HEK293 (cell line): ENCODE measurements at regions not wholly inside any gene's neighbourhood (a gene's known extent, or its start where the extent isn't known, plus 50 kb on each side); places are given as distances from the start of the nearest gene placed in this dataset.

ENCODE experiments used
- CTCF ChIA-PET: fragments of 350-600 bp; formaldehyde crosslinking; extraction: SDS; loops from one replicate; lab custom pipeline; 2021; ENCODE audit warnings: antibody characterized with exemption; lab: Yijun Ruan, JAX
- POLR2A ChIA-PET: fragments of 300-600 bp; formaldehyde crosslinking; extraction: SDS; loops from one replicate; lab custom pipeline; 2020; ENCODE audit warnings: antibody characterized with exemption, inconsistent platforms; lab: Yijun Ruan, JAX
- H3K27ac ChIP-seq: fragments of 200-500 bp; sonication (Bioruptor generic); 2 replicates; pipeline ENCODE4 v1.5.1; 2014; ENCODE audit warnings: low read depth, low read length, control low read depth, inconsistent platforms; ENCODE audit errors: extremely low read depth
- H3K36me3 ChIP-seq, 2 experiments: fragments of 200-500 bp in 1 of 2; sonication (Bioruptor generic) in 1 of 2; 1 replicate in 1 of 2; 2 replicates in 1 of 2; pipeline ENCODE4 v1.5.1; 2014 to 2017; ENCODE audit warnings: inconsistent platforms in 2 of 2, low read length in 2 of 2; ENCODE audit not compliant: control insufficient read depth in 2 of 2, insufficient read depth in 1 of 2
- H3K4me1 ChIP-seq: fragments of 200-500 bp; sonication (Bioruptor generic); 2 replicates; pipeline ENCODE4 v1.5.1; 2014; ENCODE audit warnings: mild to moderate bottlenecking, low read length, inconsistent platforms; ENCODE audit not compliant: control insufficient read depth, insufficient read depth
- H3K4me3 ChIP-seq: 2 replicates; pipeline ENCODE4 v1.5.1; 2011; ENCODE audit warnings: low read depth, mild to moderate bottlenecking, control low read depth, low read length, moderate library complexity
- H3K9me3 ChIP-seq: fragments of 200-500 bp; sonication (Bioruptor generic); 2 replicates; pipeline ENCODE4 v1.5.1; 2014; ENCODE audit warnings: low read depth, low read length, inconsistent platforms; ENCODE audit not compliant: control insufficient read depth, insufficient read depth
- BCL11B ChIP-seq: fragments of 450-650 bp; formaldehyde crosslinking; IDR thresholded peaks from 2 replicates; pipeline ENCODE4 v1.5.1; 2016; ENCODE audit warnings: low read depth, missing biosample characterization, missing genetic modification characterization
- GFI1B ChIP-seq: fragments of 450-650 bp; formaldehyde crosslinking; IDR thresholded peaks from 2 replicates; pipeline ENCODE4 v1.5.1; 2016; ENCODE audit warnings: missing biosample characterization, missing genetic modification characterization
- KLF7 ChIP-seq: fragments of 450-650 bp; formaldehyde crosslinking; IDR thresholded peaks from 2 replicates; pipeline ENCODE4 v1.5.1; 2016; ENCODE audit warnings: missing biosample characterization, missing genetic modification characterization, borderline replicate concordance
- MZF1 ChIP-seq: fragments of 450-650 bp; formaldehyde crosslinking; IDR thresholded peaks from 2 replicates; pipeline ENCODE4 v1.5.1; 2017; ENCODE audit warnings: missing biosample characterization, missing genetic modification characterization, borderline replicate concordance
- SCRT1 ChIP-seq: fragments of 450-650 bp; formaldehyde crosslinking; IDR thresholded peaks from 2 replicates; pipeline ENCODE4 v1.5.1; 2016; ENCODE audit warnings: missing biosample characterization, missing genetic modification characterization, borderline replicate concordance
- YY1 ChIP-seq: fragments of 450-650 bp; formaldehyde crosslinking; IDR thresholded peaks from 2 replicates; pipeline ENCODE4 v1.5.1; 2018; ENCODE audit warnings: missing biosample characterization, missing genetic modification characterization
- ZFHX2 ChIP-seq: fragments of 450-650 bp; formaldehyde crosslinking; conservative IDR thresholded peaks from 2 replicates; pipeline ENCODE4 v1.5.1; 2016; ENCODE audit warnings: missing biosample characterization, missing genetic modification characterization
- ZFP41 ChIP-seq: fragments of 450-650 bp; formaldehyde crosslinking; IDR thresholded peaks from 2 replicates; pipeline ENCODE4 v1.5.1; 2016; ENCODE audit warnings: missing biosample characterization, missing genetic modification characterization, borderline replicate concordance
- ZNF174 ChIP-seq: fragments of 450-650 bp; formaldehyde crosslinking; IDR thresholded peaks from 2 replicates; pipeline ENCODE4 v1.5.0; 2017; ENCODE audit warnings: missing biosample characterization, mild to moderate bottlenecking, missing genetic modification characterization
- ZNF530 ChIP-seq: fragments of 450-650 bp; formaldehyde crosslinking; IDR thresholded peaks from 2 replicates; pipeline ENCODE4 v1.5.1; 2016; ENCODE audit warnings: low read depth, missing biosample characterization, missing genetic modification characterization
- ZNF561 ChIP-seq: fragments of 450-650 bp; IDR thresholded peaks from 2 replicates; pipeline ENCODE4 v1.5.1; 2018; ENCODE audit warnings: missing biosample characterization, missing genetic modification characterization, borderline replicate concordance
- ZNF571 ChIP-seq: fragments of 450-650 bp; formaldehyde crosslinking; IDR thresholded peaks from 2 replicates; pipeline ENCODE4 v1.5.0; 2017; ENCODE audit warnings: missing biosample characterization, missing genetic modification characterization
- ZNF621 ChIP-seq: fragments of 450-650 bp; formaldehyde crosslinking; IDR thresholded peaks from 2 replicates; pipeline ENCODE4 v1.5.1; 2017; ENCODE audit warnings: missing biosample characterization, missing genetic modification characterization
- ZNF660 ChIP-seq: fragments of 450-650 bp; IDR thresholded peaks from 2 replicates; pipeline ENCODE4 v1.5.1; 2018; ENCODE audit warnings: missing biosample characterization, mild to moderate bottlenecking, missing genetic modification characterization
- ZNF791 ChIP-seq: fragments of 450-650 bp; formaldehyde crosslinking; IDR thresholded peaks from 2 replicates; pipeline ENCODE4 v1.5.1; 2016; ENCODE audit warnings: missing biosample characterization, missing genetic modification characterization
- TF ChIP-seq, protein P1 (sequence below): fragments of 450-650 bp; formaldehyde crosslinking; IDR thresholded peaks from 2 replicates; pipeline ENCODE4 v1.5.1; 2016; ENCODE audit warnings: missing biosample characterization, missing genetic modification characterization
- TF ChIP-seq, protein P2 (sequence below): fragments of 450-650 bp; formaldehyde crosslinking; IDR thresholded peaks from 2 replicates; pipeline ENCODE4 v1.5.1; 2017; ENCODE audit warnings: missing biosample characterization, mild to moderate bottlenecking, missing genetic modification characterization, moderate library complexity
- TF ChIP-seq, protein P3 (sequence below): fragments of 450-650 bp; formaldehyde crosslinking; IDR thresholded peaks from 2 replicates; pipeline ENCODE4 v1.5.1; 2016; ENCODE audit warnings: missing biosample characterization, missing genetic modification characterization
- TF ChIP-seq, protein P4 (sequence below): fragments of 450-650 bp; formaldehyde crosslinking; conservative IDR thresholded peaks from 2 replicates; pipeline ENCODE4 v1.5.1; 2016; ENCODE audit warnings: low read depth, missing biosample characterization, missing genetic modification characterization
- TF ChIP-seq, protein P5 (sequence below): fragments of 450-650 bp; IDR thresholded peaks from 2 replicates; pipeline ENCODE4 v1.5.1; 2018; ENCODE audit warnings: missing biosample characterization, mild to moderate bottlenecking, missing genetic modification characterization

DNA sequence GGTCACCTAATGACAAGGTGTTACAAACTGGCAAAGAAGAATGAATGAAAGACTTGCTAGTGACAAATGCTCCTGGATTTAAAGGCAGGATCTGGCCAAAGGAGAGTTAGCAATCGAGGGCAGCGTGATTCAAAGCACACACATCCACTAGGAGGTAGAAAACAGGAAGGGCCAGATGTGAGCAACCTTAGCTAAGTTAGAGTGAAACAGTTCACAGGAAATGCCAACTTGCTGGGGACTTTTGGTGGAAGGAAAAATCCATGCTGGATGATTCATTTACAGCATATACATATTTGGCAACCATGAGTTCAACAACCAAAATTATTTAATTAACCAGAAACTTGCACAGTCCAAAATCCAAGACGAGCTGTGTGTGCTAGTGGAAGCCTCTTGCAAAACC lies 276.9 kb downstream of the PTTG2 start (continued):
- TF ChIP-seq, protein P1, sequence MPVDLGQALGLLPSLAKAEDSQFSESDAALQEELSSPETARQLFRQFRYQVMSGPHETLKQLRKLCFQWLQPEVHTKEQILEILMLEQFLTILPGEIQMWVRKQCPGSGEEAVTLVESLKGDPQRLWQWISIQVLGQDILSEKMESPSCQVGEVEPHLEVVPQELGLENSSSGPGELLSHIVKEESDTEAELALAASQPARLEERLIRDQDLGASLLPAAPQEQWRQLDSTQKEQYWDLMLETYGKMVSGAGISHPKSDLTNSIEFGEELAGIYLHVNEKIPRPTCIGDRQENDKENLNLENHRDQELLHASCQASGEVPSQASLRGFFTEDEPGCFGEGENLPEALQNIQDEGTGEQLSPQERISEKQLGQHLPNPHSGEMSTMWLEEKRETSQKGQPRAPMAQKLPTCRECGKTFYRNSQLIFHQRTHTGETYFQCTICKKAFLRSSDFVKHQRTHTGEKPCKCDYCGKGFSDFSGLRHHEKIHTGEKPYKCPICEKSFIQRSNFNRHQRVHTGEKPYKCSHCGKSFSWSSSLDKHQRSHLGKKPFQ (tag by site-specific recombination) = no peak
- no peak for TF ChIP-seq ZNF174 (tag by site-specific recombination)
- no peak for TF ChIP-seq ZNF530 (tag by site-specific recombination)
- TF ChIP-seq, protein P2, sequence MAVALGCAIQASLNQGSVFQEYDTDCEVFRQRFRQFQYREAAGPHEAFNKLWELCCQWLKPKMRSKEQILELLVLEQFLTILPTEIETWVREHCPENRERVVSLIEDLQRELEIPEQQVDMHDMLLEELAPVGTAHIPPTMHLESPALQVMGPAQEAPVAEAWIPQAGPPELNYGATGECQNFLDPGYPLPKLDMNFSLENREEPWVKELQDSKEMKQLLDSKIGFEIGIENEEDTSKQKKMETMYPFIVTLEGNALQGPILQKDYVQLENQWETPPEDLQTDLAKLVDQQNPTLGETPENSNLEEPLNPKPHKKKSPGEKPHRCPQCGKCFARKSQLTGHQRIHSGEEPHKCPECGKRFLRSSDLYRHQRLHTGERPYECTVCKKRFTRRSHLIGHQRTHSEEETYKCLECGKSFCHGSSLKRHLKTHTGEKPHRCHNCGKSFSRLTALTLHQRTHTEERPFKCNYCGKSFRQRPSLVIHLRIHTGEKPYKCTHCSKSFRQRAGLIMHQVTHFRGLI (tag by site-specific recombination) = no peak
- no peak for TF ChIP-seq ZNF561

DNA sequence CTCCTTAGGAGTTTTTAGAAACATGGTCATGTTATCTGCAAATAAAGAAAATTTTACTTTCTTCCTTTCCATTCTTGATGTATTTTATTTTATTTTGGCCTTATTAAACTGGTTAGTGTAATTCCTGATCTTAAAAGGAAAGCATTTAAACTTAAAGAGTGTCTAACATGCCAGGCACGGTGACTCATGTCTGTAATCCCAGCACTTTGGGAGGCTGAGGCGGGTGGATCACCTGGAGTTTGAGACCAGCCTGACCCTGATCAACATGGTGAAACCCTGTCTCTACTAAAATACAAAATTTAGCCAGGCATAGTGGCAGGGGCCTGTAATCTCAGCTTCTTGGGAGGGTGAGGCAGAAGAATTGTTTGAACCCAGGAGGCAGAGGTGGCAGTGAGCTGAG lies 281.3 kb downstream of the PTTG2 start:
- H3K4me1 ChIP-seq = no peaks in the 10 kb centered on the region
- CTCF ChIA-PET = interaction anchor here (1.8 kb wide), 1 partner anchor 79 kb away, joined by 5 read pairs; no protein-coding TSS in a partner anchor
- TF ChIP-seq, protein P3, sequence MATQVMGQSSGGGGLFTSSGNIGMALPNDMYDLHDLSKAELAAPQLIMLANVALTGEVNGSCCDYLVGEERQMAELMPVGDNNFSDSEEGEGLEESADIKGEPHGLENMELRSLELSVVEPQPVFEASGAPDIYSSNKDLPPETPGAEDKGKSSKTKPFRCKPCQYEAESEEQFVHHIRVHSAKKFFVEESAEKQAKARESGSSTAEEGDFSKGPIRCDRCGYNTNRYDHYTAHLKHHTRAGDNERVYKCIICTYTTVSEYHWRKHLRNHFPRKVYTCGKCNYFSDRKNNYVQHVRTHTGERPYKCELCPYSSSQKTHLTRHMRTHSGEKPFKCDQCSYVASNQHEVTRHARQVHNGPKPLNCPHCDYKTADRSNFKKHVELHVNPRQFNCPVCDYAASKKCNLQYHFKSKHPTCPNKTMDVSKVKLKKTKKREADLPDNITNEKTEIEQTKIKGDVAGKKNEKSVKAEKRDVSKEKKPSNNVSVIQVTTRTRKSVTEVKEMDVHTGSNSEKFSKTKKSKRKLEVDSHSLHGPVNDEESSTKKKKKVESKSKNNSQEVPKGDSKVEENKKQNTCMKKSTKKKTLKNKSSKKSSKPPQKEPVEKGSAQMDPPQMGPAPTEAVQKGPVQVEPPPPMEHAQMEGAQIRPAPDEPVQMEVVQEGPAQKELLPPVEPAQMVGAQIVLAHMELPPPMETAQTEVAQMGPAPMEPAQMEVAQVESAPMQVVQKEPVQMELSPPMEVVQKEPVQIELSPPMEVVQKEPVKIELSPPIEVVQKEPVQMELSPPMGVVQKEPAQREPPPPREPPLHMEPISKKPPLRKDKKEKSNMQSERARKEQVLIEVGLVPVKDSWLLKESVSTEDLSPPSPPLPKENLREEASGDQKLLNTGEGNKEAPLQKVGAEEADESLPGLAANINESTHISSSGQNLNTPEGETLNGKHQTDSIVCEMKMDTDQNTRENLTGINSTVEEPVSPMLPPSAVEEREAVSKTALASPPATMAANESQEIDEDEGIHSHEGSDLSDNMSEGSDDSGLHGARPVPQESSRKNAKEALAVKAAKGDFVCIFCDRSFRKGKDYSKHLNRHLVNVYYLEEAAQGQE (tag by site-specific recombination) = no peak
- TF ChIP-seq GFI1B (tag by site-specific recombination) = no peak
- TF ChIP-seq SCRT1 (tag by site-specific recombination) = no peak
- no peak for TF ChIP-seq ZNF621 (tag by site-specific recombination)
- no peak for TF ChIP-seq YY1 (tag by site-specific recombination)
- TF ChIP-seq ZNF791 (tag by site-specific recombination) = no peak
- no peak for TF ChIP-seq ZFHX2
- TF ChIP-seq ZNF561 = no peak
- no peak for TF ChIP-seq ZNF571 (tag by site-specific recombination)
- no peak for TF ChIP-seq BCL11B (tag by site-specific recombination)
- no peak for TF ChIP-seq ZFP41
- H3K4me3 ChIP-seq = no peak overlapping the region
- H3K36me3 ChIP-seq = no peaks in the 10 kb centered on the region
- POLR2A ChIA-PET = no interaction called here
- H3K27ac ChIP-seq = no peak overlapping the region
- no peaks in the 10 kb centered on the region for H3K9me3 ChIP-seq

DNA sequence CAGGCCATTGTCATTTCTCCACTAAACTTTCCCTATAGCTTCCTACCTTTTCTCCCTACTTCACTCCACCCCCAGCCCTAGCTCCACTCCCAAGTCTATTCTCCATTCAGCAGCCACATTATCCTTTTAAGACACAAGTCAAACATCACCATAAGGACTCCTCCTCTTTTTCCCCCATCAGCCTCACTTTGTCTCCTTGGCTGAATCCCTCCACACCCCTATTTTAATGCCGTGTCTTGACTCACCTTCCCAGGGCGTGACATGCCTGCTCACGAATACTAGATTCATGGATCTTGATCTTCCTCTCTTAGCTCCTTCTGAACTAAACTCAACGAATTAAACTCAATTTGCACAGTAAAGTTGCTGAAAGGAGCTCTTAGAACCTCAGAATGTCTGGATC lies 281.9 kb downstream of the PTTG2 start:
- no peak overlapping the region for H3K27ac ChIP-seq
- H3K9me3 ChIP-seq = no peaks in the 10 kb centered on the region
- ChIA-PET CTCF (interaction anchor here (1.8 kb wide), 1 partner anchor 78 kb away, joined by 5 read pairs; no protein-coding TSS in a partner anchor), POLR2A (no interaction called here)
- H3K4me1 ChIP-seq = no peaks in the 10 kb centered on the region
- no peaks in the 10 kb centered on the region for H3K36me3 ChIP-seq
- no peak overlapping the region for H3K4me3 ChIP-seq
- TF ChIP-seq, protein P4, sequence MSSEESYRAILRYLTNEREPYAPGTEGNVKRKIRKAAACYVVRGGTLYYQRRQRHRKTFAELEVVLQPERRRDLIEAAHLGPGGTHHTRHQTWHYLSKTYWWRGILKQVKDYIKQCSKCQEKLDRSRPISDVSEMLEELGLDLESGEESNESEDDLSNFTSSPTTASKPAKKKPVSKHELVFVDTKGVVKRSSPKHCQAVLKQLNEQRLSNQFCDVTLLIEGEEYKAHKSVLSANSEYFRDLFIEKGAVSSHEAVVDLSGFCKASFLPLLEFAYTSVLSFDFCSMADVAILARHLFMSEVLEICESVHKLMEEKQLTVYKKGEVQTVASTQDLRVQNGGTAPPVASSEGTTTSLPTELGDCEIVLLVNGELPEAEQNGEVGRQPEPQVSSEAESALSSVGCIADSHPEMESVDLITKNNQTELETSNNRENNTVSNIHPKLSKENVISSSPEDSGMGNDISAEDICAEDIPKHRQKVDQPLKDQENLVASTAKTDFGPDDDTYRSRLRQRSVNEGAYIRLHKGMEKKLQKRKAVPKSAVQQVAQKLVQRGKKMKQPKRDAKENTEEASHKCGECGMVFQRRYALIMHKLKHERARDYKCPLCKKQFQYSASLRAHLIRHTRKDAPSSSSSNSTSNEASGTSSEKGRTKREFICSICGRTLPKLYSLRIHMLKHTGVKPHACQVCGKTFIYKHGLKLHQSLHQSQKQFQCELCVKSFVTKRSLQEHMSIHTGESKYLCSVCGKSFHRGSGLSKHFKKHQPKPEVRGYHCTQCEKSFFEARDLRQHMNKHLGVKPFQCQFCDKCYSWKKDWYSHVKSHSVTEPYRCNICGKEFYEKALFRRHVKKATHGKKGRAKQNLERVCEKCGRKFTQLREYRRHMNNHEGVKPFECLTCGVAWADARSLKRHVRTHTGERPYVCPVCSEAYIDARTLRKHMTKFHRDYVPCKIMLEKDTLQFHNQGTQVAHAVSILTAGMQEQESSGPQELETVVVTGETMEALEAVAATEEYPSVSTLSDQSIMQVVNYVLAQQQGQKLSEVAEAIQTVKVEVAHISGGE (tag by site-specific recombination) = no peak
- TF ChIP-seq YY1 (tag by site-specific recombination) = no peak
- no peak for TF ChIP-seq ZNF530 (tag by site-specific recombination)
- TF ChIP-seq ZNF660 (tag by site-specific recombination) = no peak
- TF ChIP-seq, protein P5, sequence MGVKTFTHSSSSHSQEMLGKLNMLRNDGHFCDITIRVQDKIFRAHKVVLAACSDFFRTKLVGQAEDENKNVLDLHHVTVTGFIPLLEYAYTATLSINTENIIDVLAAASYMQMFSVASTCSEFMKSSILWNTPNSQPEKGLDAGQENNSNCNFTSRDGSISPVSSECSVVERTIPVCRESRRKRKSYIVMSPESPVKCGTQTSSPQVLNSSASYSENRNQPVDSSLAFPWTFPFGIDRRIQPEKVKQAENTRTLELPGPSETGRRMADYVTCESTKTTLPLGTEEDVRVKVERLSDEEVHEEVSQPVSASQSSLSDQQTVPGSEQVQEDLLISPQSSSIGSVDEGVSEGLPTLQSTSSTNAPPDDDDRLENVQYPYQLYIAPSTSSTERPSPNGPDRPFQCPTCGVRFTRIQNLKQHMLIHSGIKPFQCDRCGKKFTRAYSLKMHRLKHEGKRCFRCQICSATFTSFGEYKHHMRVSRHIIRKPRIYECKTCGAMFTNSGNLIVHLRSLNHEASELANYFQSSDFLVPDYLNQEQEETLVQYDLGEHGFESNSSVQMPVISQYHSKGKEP (tag by site-specific recombination) = no peak
- TF ChIP-seq KLF7 (tag by site-specific recombination) = no peak
- TF ChIP-seq MZF1 (tag by site-specific recombination) = no peak
